SK-N-SH (cell line): ENCODE measurements at regions not wholly inside any gene's neighbourhood (a gene's known extent, or its start where the extent isn't known, plus 50 kb on each side); places are given as distances from the start of the nearest gene placed in this dataset.

ENCODE experiments used
- CTCF ChIA-PET: fragments of 300-600, 350-600 bp; formaldehyde crosslinking; extraction: SDS; loops from one replicate; lab custom pipeline; 2021; lab: Yijun Ruan, JAX
- POLR2A ChIA-PET: fragments of 350-600 bp; sonication (Branson Sonifier 250); formaldehyde crosslinking; extraction: SDS; loops from one replicate; lab custom pipeline; 2020; ENCODE audit warnings: antibody characterized with exemption, inconsistent platforms; lab: Yijun Ruan, JAX
- DNase-seq: peaks from one replicate; pipeline ENCODE4 v3.0.0; 2012
- H2AFZ ChIP-seq: fragments of 200-600 bp; sonication (generic); 2 replicates; pipeline ENCODE4 v1.8.1; 2016; ENCODE audit warnings: antibody characterized with exemption, mild to moderate bottlenecking, low read depth
- H3F3A ChIP-seq: fragments of 200-600 bp; sonication (generic); replicated peaks from 2 replicates; pipeline ENCODE3; 2016; ENCODE audit warnings: antibody characterized with exemption, mild to moderate bottlenecking; ENCODE audit not compliant: insufficient read depth
- H3K27ac ChIP-seq, 2 experiments: fragments of 200-500 bp in 1 of 2; fragments of 200-600 bp in 1 of 2; sonication (Bioruptor generic) in 1 of 2; sonication (generic), shearing (Covaris generic) in 1 of 2; 2 replicates each; pipeline versions ENCODE4 v1.5.1 to v1.6.1; 2014 to 2016; ENCODE audit warnings: low read depth in 2 of 2, inconsistent platforms in 1 of 2, low read length in 1 of 2, mild to moderate bottlenecking in 1 of 2, mixed read lengths in 1 of 2
- H3K27me3 ChIP-seq: fragments of 200-600 bp; sonication (generic), shearing (Covaris generic); 2 replicates; pipeline ENCODE4 v1.6.1; 2016; ENCODE audit warnings: mixed run types; ENCODE audit not compliant: insufficient read depth
- H3K36me3 ChIP-seq, 2 experiments: fragments of 200-500 bp in 1 of 2; fragments of 200-600 bp in 1 of 2; sonication (Bioruptor generic) in 1 of 2; sonication (generic) in 1 of 2; replicated peaks in 1 of 2; 2 replicates each; pipeline versions ENCODE3 to v1.5.1; 2014 to 2016; ENCODE audit warnings: low read length in 1 of 2, mild to moderate bottlenecking in 1 of 2; ENCODE audit not compliant: insufficient read depth in 2 of 2, control insufficient read depth in 1 of 2
- H3K4me1 ChIP-seq, 2 experiments: fragments of 200-500 bp in 1 of 2; fragments of 200-600 bp in 1 of 2; sonication (Bioruptor generic) in 1 of 2; sonication (generic), shearing (Covaris generic) in 1 of 2; 2 replicates each; pipeline versions ENCODE4 v1.5.1 to v1.6.1; 2014 to 2016; ENCODE audit warnings: low read depth in 1 of 2, low read length in 1 of 2, mixed run types in 1 of 2; ENCODE audit not compliant: insufficient read depth in 2 of 2, control insufficient read depth in 1 of 2
- H3K4me2 ChIP-seq: fragments of 200-600 bp; sonication (generic), shearing (Covaris generic); 2 replicates; pipeline ENCODE4 v1.6.1; 2017; ENCODE audit warnings: mixed run types
- H3K4me3 ChIP-seq, 2 experiments: fragments of 200-500 bp in 1 of 2; fragments of 200-600 bp in 1 of 2; sonication (Bioruptor generic) in 1 of 2; sonication (generic), shearing (Covaris generic) in 1 of 2; 2 replicates each; pipeline versions ENCODE4 v1.5.1 to v1.8.1; 2014 to 2016; ENCODE audit warnings: low read depth in 2 of 2, inconsistent platforms in 1 of 2, low read length in 1 of 2, mild to moderate bottlenecking in 1 of 2, mixed read lengths in 1 of 2, moderate library complexity in 1 of 2
- H3K79me2 ChIP-seq: fragments of 200-600 bp; sonication (generic); 2 replicates; pipeline ENCODE4 v1.8.1; 2017; ENCODE audit warnings: mild to moderate bottlenecking; ENCODE audit not compliant: insufficient read depth
- H3K9ac ChIP-seq: fragments of 200-600 bp; sonication (generic); 2 replicates; pipeline ENCODE4 v1.6.1; 2017; ENCODE audit warnings: mixed run types
- H3K9me2 ChIP-seq: fragments of 200-600 bp; sonication (generic); 2 replicates; pipeline ENCODE4 v1.6.1; 2017; ENCODE audit warnings: mixed run types
- H3K9me3 ChIP-seq: fragments of 200-600 bp; sonication (generic); 2 replicates; pipeline ENCODE4 v1.6.1; 2017; ENCODE audit warnings: mixed run types, mild to moderate bottlenecking, moderate library complexity
- H4K20me1 ChIP-seq: fragments of 200-600 bp; sonication (generic); 2 replicates; pipeline ENCODE4 v1.6.1; 2017; ENCODE audit warnings: mild to moderate bottlenecking, mixed run types; ENCODE audit not compliant: insufficient read depth
- CHD2 ChIP-seq: fragments of 150-350 bp; IDR thresholded peaks from 2 replicates; pipeline ENCODE4 v1.6.1; 2018; ENCODE audit warnings: low read length; ENCODE audit not compliant: partially characterized antibody
- ELF1 ChIP-seq: IDR thresholded peaks from 2 replicates; pipeline ENCODE4 v1.4.0; 2012
- EP300 ChIP-seq, 2 experiments: IDR thresholded peaks; 2 replicates each; pipeline versions ENCODE4 v1.4.0 to v1.6.1; 2012; ENCODE audit warnings: borderline replicate concordance in 1 of 2, low read depth in 1 of 2, low read length in 1 of 2
- FOSL2 ChIP-seq: IDR thresholded peaks from 2 replicates; pipeline ENCODE4 v1.4.0; 2012; ENCODE audit warnings: low read depth, mild to moderate bottlenecking, moderate library complexity, borderline replicate concordance
- FOXJ3 ChIP-seq: sonication (generic); formaldehyde crosslinking; IDR thresholded peaks from 2 replicates; pipeline ENCODE4 v1.5.1; 2020; ENCODE audit warnings: mild to moderate bottlenecking, missing genetic modification reagents
- GABPA ChIP-seq: IDR thresholded peaks from 2 replicates; pipeline ENCODE4 v1.4.0; 2012; ENCODE audit warnings: low read depth, mild to moderate bottlenecking
- GATA2 ChIP-seq: sonication (generic); formaldehyde crosslinking; IDR thresholded peaks from 2 replicates; pipeline ENCODE4 v1.5.0; 2020; ENCODE audit warnings: mild to moderate bottlenecking, missing genetic modification reagents
- IRF3 ChIP-seq: fragments of 150-350 bp; IDR thresholded peaks from 2 replicates; pipeline ENCODE4 v1.6.1; 2016; ENCODE audit warnings: mild to moderate bottlenecking, low read depth, low read length
- MAX ChIP-seq: IDR thresholded peaks from 2 replicates; pipeline ENCODE4 v1.4.0; 2012; ENCODE audit warnings: low read depth
- MEF2A ChIP-seq: IDR thresholded peaks from 2 replicates; pipeline ENCODE4 v1.4.0; 2012; ENCODE audit warnings: low read depth, borderline replicate concordance
- MXI1 ChIP-seq: IDR thresholded peaks from 2 replicates; pipeline ENCODE4 v1.6.1; 2012; ENCODE audit warnings: mild to moderate bottlenecking, low read depth, low read length, improper control_type of control experiment
- PBX3 ChIP-seq: IDR thresholded peaks from 2 replicates; pipeline ENCODE4; 2012
- POLR2AphosphoS5 ChIP-seq: IDR thresholded peaks from 2 replicates; pipeline ENCODE4 v1.6.1; 2012; ENCODE audit warnings: low read depth, low read length
- RAD21 ChIP-seq: IDR thresholded peaks from 2 replicates; pipeline ENCODE4 v1.6.1; 2012; ENCODE audit warnings: mild to moderate bottlenecking, low read length
- RCOR1 ChIP-seq: fragments of 150-350 bp; IDR thresholded peaks from 2 replicates; pipeline ENCODE4 v1.6.1; 2017; ENCODE audit warnings: antibody characterized with exemption, low read length
- RFX5 ChIP-seq: IDR thresholded peaks from 2 replicates; pipeline ENCODE4 v1.6.1; 2012; ENCODE audit warnings: mild to moderate bottlenecking, improper control_type of control experiment, low read length
- RXRA ChIP-seq: IDR thresholded peaks from 2 replicates; pipeline ENCODE4 v1.4.0; 2012; ENCODE audit warnings: low read depth, mild to moderate bottlenecking, borderline replicate concordance
- SIN3A ChIP-seq: IDR thresholded peaks from 2 replicates; pipeline ENCODE4 v1.6.1; 2012; ENCODE audit warnings: low read depth, mild to moderate bottlenecking, low read length, moderate library complexity, borderline replicate concordance
- TCF12 ChIP-seq: IDR thresholded peaks from 2 replicates; pipeline ENCODE4 v1.4.0; 2012
- USF1 ChIP-seq: IDR thresholded peaks from 2 replicates; pipeline ENCODE4 v1.4.0; 2012; ENCODE audit warnings: low read depth, borderline replicate concordance
- ZBTB33 ChIP-seq: IDR thresholded peaks from 2 replicates; pipeline ENCODE4 v1.4.0; 2012; ENCODE audit warnings: low read depth, borderline replicate concordance
- WGBS: methylation state at CpG from one replicate; pipeline ENCODE4 v1.1.6; 2017; ENCODE audit warnings: low lambda C conversion rate; 5-methylcytosine and 5-hydroxymethylcytosine counted together

GRCh38 chr20:16174311-16174710 lies 398.9 kb downstream of the KIF16B start (continued):
- TF ChIP-seq ZBTB33 (no peak), RAD21 (no peak), SIN3A (no peak), MXI1 (no peak), RXRA (no peak), CHD2 (no peak), GATA2 (CRISPR knock-in tag) (no peak), POLR2AphosphoS5 (no peak), MAX (no peak), FOXJ3 (CRISPR knock-in tag) (no peak), IRF3 (no peak), MEF2A (no peak)

GRCh38 chr20:16173044-16173443 lies 400.2 kb downstream of the KIF16B start:
- 18% methylated on average over 4 of the region's 4 CpGs for WGBS
- no peak overlapping the region for H2AFZ ChIP-seq
- no peak overlapping the region for H3K4me3 ChIP-seq
- no peaks in the 10 kb centered on the region for H3K27me3 ChIP-seq
- no peaks in the 10 kb centered on the region for H3K9me3 ChIP-seq
- peaks cover 0 to 2% of the 10 kb centered on the region in 2 experiments; a peak in 1 of 4 replicates for H3K4me1 ChIP-seq
- H4K20me1 ChIP-seq: no peaks in the 10 kb centered on the region
- ChIA-PET CTCF (no interaction called here), POLR2A (no interaction called here)
- no peak overlapping the region for H3K4me2 ChIP-seq
- H3F3A ChIP-seq: no peaks in the 10 kb centered on the region
- TF ChIP-seq POLR2AphosphoS5 (no peak), MAX (no peak), GABPA (no peak), ELF1 (no peak), EP300 (IDR thresholded peaks at IDR 0.05; ENCODE audit: borderline replicate concordance in 1 of 2, low read depth in 1 of 2, low read length in 1 of 2) (no peak), RCOR1 (no peak), FOSL2 (no peak), FOXJ3 (CRISPR knock-in tag) (no peak), RFX5 (no peak), MEF2A (no peak), RAD21 (no peak), GATA2 (CRISPR knock-in tag) (no peak), PBX3 (no peak), USF1 (no peak), TCF12 (no peak), MXI1 (no peak)
- TF ChIP-seq, all 33 proteins: peak for 0
- Histone ChIP-seq H3K9ac (no peak overlapping the region), H3K36me3 (no peaks in the 10 kb centered on the region), H3K27ac (no peak overlapping the region), H3K79me2 (no peaks in the 10 kb centered on the region), H3K9me2 (no peaks in the 10 kb centered on the region)
- no peak for DNase-seq
